ENCODE measurements at regions not wholly inside any gene's neighbourhood (a gene's known extent, or its start where the extent isn't known, plus 50 kb on each side); places are given as distances from the start of the nearest gene placed in this dataset.

- H3K36me3 ChIP-seq: no peaks in the 10 kb centered on the region
- intact Hi-C loops (cut with DNase I): no loop called here
- H3K27ac ChIP-seq: no peak overlapping the region
- no peaks in the 10 kb centered on the region for H3K9me3 ChIP-seq
- H3K4me1 ChIP-seq: no peaks in the 10 kb centered on the region
- no peaks in the 10 kb centered on the region for H3K27me3 ChIP-seq
- no peak for DNase-seq
- H3K4me3 ChIP-seq: no peak overlapping the region
- TF ChIP-seq CTCF (IDR thresholded peaks at IDR 0.05) (no peak), POLR2AphosphoS5 (IDR thresholded peaks at IDR 0.05) (no peak), EP300 (IDR thresholded peaks at IDR 0.05) (no peak), POLR2A (IDR thresholded peaks at IDR 0.05) (no peak)
Measured at GRCh38 chr4:126547352-126547751, 1085.4 kb upstream of the INTU start.

- no peak for DNase-seq
- no peak for TF ChIP-seq EP300 (IDR thresholded peaks at IDR 0.05)
- no peak for TF ChIP-seq CTCF (IDR thresholded peaks at IDR 0.05)
- TF ChIP-seq POLR2AphosphoS5 (IDR thresholded peaks at IDR 0.05): no peak
- no peak for TF ChIP-seq POLR2A (IDR thresholded peaks at IDR 0.05)
- intact Hi-C loops (cut with DNase I): no loop called here
- no peaks in the 10 kb centered on the region for H3K4me1 ChIP-seq
- no peaks in the 10 kb centered on the region for H3K36me3 ChIP-seq
- no peaks in the 10 kb centered on the region for H3K9me3 ChIP-seq
- H3K4me3 ChIP-seq: no peak overlapping the region
- H3K27me3 ChIP-seq: no peaks in the 10 kb centered on the region
- H3K27ac ChIP-seq: no peak overlapping the region
Measured at GRCh38 chr4:126548890-126549289, 1083.9 kb upstream of the INTU start.

- Histone ChIP-seq H3K36me3 (no peaks in the 10 kb centered on the region), H3K9me3 (no peaks in the 10 kb centered on the region), H3K4me1 (no peaks in the 10 kb centered on the region), H3K27me3 (no peaks in the 10 kb centered on the region), H3K4me3 (no peak overlapping the region), H3K27ac (no peak overlapping the region)
- intact Hi-C loops (cut with DNase I): no loop called here
- DNase-seq: no peak
- no peak for TF ChIP-seq CTCF (IDR thresholded peaks at IDR 0.05)
- no peak for TF ChIP-seq EP300 (IDR thresholded peaks at IDR 0.05)
- TF ChIP-seq POLR2A (IDR thresholded peaks at IDR 0.05): no peak
- TF ChIP-seq POLR2AphosphoS5 (IDR thresholded peaks at IDR 0.05): no peak
- 40 to 49% methylated on average over 1 of the region's 1 CpG for WGBS, 2 donors
Measured at GRCh38 chr4:126552321-126552720, 1080.4 kb upstream of the INTU start.

- H3K27me3 ChIP-seq: no peaks in the 10 kb centered on the region
- no peaks in the 10 kb centered on the region for H3K36me3 ChIP-seq
- WGBS, 2 donors: 66% methylated on average over 2 of the region's 2 CpGs
- no peaks in the 10 kb centered on the region for H3K4me1 ChIP-seq
- intact Hi-C loops (cut with DNase I): no loop called here
- no peak for DNase-seq
- H3K4me3 ChIP-seq: no peak overlapping the region
- TF ChIP-seq POLR2AphosphoS5 (IDR thresholded peaks at IDR 0.05) (no peak), EP300 (IDR thresholded peaks at IDR 0.05) (no peak), POLR2A (IDR thresholded peaks at IDR 0.05) (no peak), CTCF (IDR thresholded peaks at IDR 0.05) (no peak)
- H3K9me3 ChIP-seq: no peaks in the 10 kb centered on the region
- H3K27ac ChIP-seq: no peak overlapping the region
Measured at GRCh38 chr4:126553248-126553647, 1079.5 kb upstream of the INTU start.

GRCh38 chr4:126558596-126558995, 1074.2 kb upstream of the INTU start:
- Histone ChIP-seq H3K9me3 (no peaks in the 10 kb centered on the region), H3K4me3 (no peak overlapping the region), H3K36me3 (no peaks in the 10 kb centered on the region), H3K4me1 (no peaks in the 10 kb centered on the region), H3K27ac (no peak overlapping the region), H3K27me3 (no peaks in the 10 kb centered on the region)
- WGBS, 2 donors: 63 to 88% methylated on average over 2 of the region's 2 CpGs
- no peak for TF ChIP-seq POLR2AphosphoS5 (IDR thresholded peaks at IDR 0.05)
- TF ChIP-seq EP300 (IDR thresholded peaks at IDR 0.05): no peak
- no peak for TF ChIP-seq CTCF (IDR thresholded peaks at IDR 0.05)
- TF ChIP-seq POLR2A (IDR thresholded peaks at IDR 0.05): no peak
- DNase-seq: no peak
- intact Hi-C loops (cut with DNase I): no loop called here
